ENCODE measurements at regions not wholly inside any gene's neighbourhood (a gene's known extent, or its start where the extent isn't known, plus 50 kb on each side); places are given as distances from the start of the nearest gene placed in this dataset.

- H2AFZ ChIP-seq (replicated peaks; ENCODE audit: low read length, poor library complexity) = peak overlapping the region; percentile 44
- TF ChIP-seq RAD21 (IDR thresholded peaks at IDR 0.05; ENCODE audit: low read length) = no peak
- TF ChIP-seq FOS (IDR thresholded peaks at IDR 0.05; ENCODE audit: low read depth, low read length) = peak; percentile 58; the same call in 1 of the 2 replicates
- no peak for TF ChIP-seq CTCF (conservative IDR thresholded peaks at IDR 0.05; ENCODE audit: low read depth, low read length)
- no peak for TF ChIP-seq MAFK (IDR thresholded peaks at IDR 0.05; ENCODE audit: low read depth, low read length)
- H3K27me3 ChIP-seq (ENCODE audit: control insufficient read depth, insufficient read depth, low read length) = no peaks in the 10 kb centered on the region
- H3K4me2 ChIP-seq (ENCODE audit: low read depth, low read length) = peak overlapping the region; percentile 60
- H3K9ac ChIP-seq (ENCODE audit: low read depth, low read length) = peak overlapping the region; percentile 36
- peak overlapping the region in 1 of 2 experiments; percentile 70; a peak in 2 of 4 replicates for H4K8ac ChIP-seq (ENCODE audit: low read depth in 2 of 2, low read length in 2 of 2)
- 0 out of 2 replicates have a peak overlapping the region, but pooled peaks have one; percentile 26 for H3K14ac ChIP-seq (replicated peaks; ENCODE audit: low read depth, low read length)
- H4K91ac ChIP-seq (ENCODE audit: insufficient read depth, low read depth, low read length) = peak overlapping the region; percentile 33; the same call in 1 of the 2 replicates
- H3K56ac ChIP-seq (ENCODE audit: extremely low read depth, insufficient read depth, low read length) = no peak overlapping the region
- H2AK9ac ChIP-seq (replicated peaks; ENCODE audit: low read depth, low read length, poor library complexity) = no peak overlapping the region
- no peaks in the 10 kb centered on the region for H3K36me3 ChIP-seq (ENCODE audit: control insufficient read depth, insufficient read depth, low read length)
- H3K23ac ChIP-seq (ENCODE audit: low read depth, low read length) = peak overlapping the region; percentile 26; the same call in 1 of the 2 replicates
- CTCF ChIA-PET = interaction anchor here (0.9 to 1.0 kb wide), 2 partner anchors 28 to 41 kb away, joined by 3 read pairs; no protein-coding TSS in a partner anchor
- H4K20me1 ChIP-seq (ENCODE audit: insufficient read depth, low read length) = no peaks in the 10 kb centered on the region
- intact Hi-C loops (cut with micrococcal nuclease) = no loop called here
- no TSS peak for BruUV-seq (replicated peaks)
- H4K5ac ChIP-seq (ENCODE audit: low read depth, low read length) = peak overlapping the region; percentile 35
- POLR2A ChIA-PET (ENCODE audit: unreplicated experiment) = no interaction called here
- 0 out of 2 replicates have a peak, but pooled peaks cover 3% of the 10 kb centered on the region for H3K9me1 ChIP-seq (ENCODE audit: insufficient read depth, low read length)
- H3K4me1 ChIP-seq (ENCODE audit: control insufficient read depth, insufficient read depth, low read length) = peaks cover 9% of the 10 kb centered on the region
- 0 out of 2 replicates have a peak overlapping the region, but pooled peaks have one; percentile 37 for H2AK5ac ChIP-seq (ENCODE audit: low read depth, low read length)
- peak; percentile 91 for DNase-seq
- H3K18ac ChIP-seq (ENCODE audit: low read depth, low read length) = peak overlapping the region; percentile 93
- ATAC-seq (ENCODE audit: low read depth) = peak; percentile 96
- peak overlapping the region; percentile 47 for H2BK5ac ChIP-seq (ENCODE audit: low read depth, low read length, poor library complexity, severe bottlenecking)
- H3K79me1 ChIP-seq (ENCODE audit: low read depth in 1 of 2, low read length in 2 of 2) = no peaks in the 10 kb centered on the region
- H2BK120ac ChIP-seq (ENCODE audit: low read depth, low read length) = peak overlapping the region; percentile 58
- H3K27ac ChIP-seq (ENCODE audit: insufficient read depth, low read length) = peak overlapping the region; percentile 70; the same call in 1 of the 2 replicates
- no peak overlapping the region for H3K4me3 ChIP-seq (ENCODE audit: insufficient read depth, low read depth, low read length)
- H2BK15ac ChIP-seq (ENCODE audit: low read depth, low read length) = peak overlapping the region; percentile 28; the same call in 1 of the 3 replicates
- in situ Hi-C loops (cut with MboI; ENCODE audit: low sequenced_read_pairs) = no loop called here
- dilution Hi-C loops (cut with HindIII; ENCODE audit: low sequenced_read_pairs, unreplicated experiment) = no loop called here
- no peaks in the 10 kb centered on the region for H3K9me3 ChIP-seq (ENCODE audit: control insufficient read depth, insufficient read depth, low read length)
- WGBS, 2 experiments (ENCODE audit: extremely low coverage in 2 of 2, insufficient read length in 1 of 2) = no CpG with 5 or more reads among the region's 1 CpG
- peak overlapping the region; percentile 30; the same call in 1 of the 2 replicates for H2BK20ac ChIP-seq (ENCODE audit: low read depth, low read length)
- peak overlapping the region; percentile 12; the same call in 1 of the 2 replicates for H3K4ac ChIP-seq (ENCODE audit: low read depth, low read length)
Measured at GRCh38 chr3:15875016-15875689, 77.4 kb upstream of the ANKRD28 start.

All from IMR-90 (cell line).